IMR-90 (cell line): ENCODE measurements at regions not wholly inside any gene's neighbourhood (a gene's known extent, or its start where the extent isn't known, plus 50 kb on each side); places are given as distances from the start of the nearest gene placed in this dataset.

Experiments used
- ATAC-seq: fragments of 200-7000 bp; cut with Tn5 transposase; 2 replicates; pipeline ENCODE4 v1.9.1; 2020; ENCODE audit warnings: low read depth, mild to moderate bottlenecking, moderate library complexity
- BruUV-seq: library from RNA; stranded (reverse); fragments of 400-500 nt; replicated peaks from 2 replicates; lab custom pipeline; 2021; lab: Mats Ljungman, UMichigan
- CTCF ChIA-PET: fragments of 300-600 bp; formaldehyde crosslinking; extraction: SDS; loops from one replicate; lab custom pipeline; 2021; ENCODE audit warnings: antibody characterized with exemption; lab: Yijun Ruan, JAX
- POLR2A ChIA-PET: fragments of 300-600 bp; sonication (Branson Sonifier 250); formaldehyde crosslinking; loops from one replicate; lab custom pipeline; 2022; ENCODE audit warnings: antibody characterized with exemption; ENCODE audit not compliant: unreplicated experiment; lab: Charles Lee
- DNase-seq: peaks from one replicate; pipeline ENCODE4 v3.0.0; 2013
- H2AFZ ChIP-seq: replicated peaks from 2 replicates; pipeline ENCODE3; 2013; ENCODE audit warnings: low read length, mild to moderate bottlenecking; ENCODE audit not compliant: poor library complexity
- H2AK5ac ChIP-seq: 2 replicates; pipeline ENCODE4 v1.6.1; 2013; ENCODE audit warnings: low read depth, low read length, inconsistent platforms
- H2AK9ac ChIP-seq: replicated peaks from 2 replicates; pipeline ENCODE3; 2013; ENCODE audit warnings: mild to moderate bottlenecking, low read depth, low read length, moderate library complexity; ENCODE audit not compliant: poor library complexity
- H2BK120ac ChIP-seq: 2 replicates; pipeline ENCODE4 v1.6.1; 2013; ENCODE audit warnings: low read depth, low read length, inconsistent platforms
- H2BK15ac ChIP-seq: 3 replicates; pipeline ENCODE4 v1.6.1; 2013; ENCODE audit warnings: low read depth, low read length, inconsistent platforms
- H2BK20ac ChIP-seq: 2 replicates; pipeline ENCODE4 v1.6.1; 2013; ENCODE audit warnings: low read depth, mild to moderate bottlenecking, inconsistent platforms, low read length, moderate library complexity
- H2BK5ac ChIP-seq: 2 replicates; pipeline ENCODE4 v1.6.1; 2013; ENCODE audit warnings: mild to moderate bottlenecking, low read depth, low read length, inconsistent platforms; ENCODE audit not compliant: poor library complexity, severe bottlenecking
- H3K14ac ChIP-seq: replicated peaks from 2 replicates; pipeline ENCODE4 v1.6.1; 2013; ENCODE audit warnings: low read depth, low read length, inconsistent platforms
- H3K18ac ChIP-seq: 2 replicates; pipeline ENCODE4 v1.6.1; 2013; ENCODE audit warnings: low read depth, low read length, control low read depth
- H3K23ac ChIP-seq: 2 replicates; pipeline ENCODE4 v1.6.1; 2013; ENCODE audit warnings: low read depth, low read length, inconsistent platforms
- H3K27ac ChIP-seq: 2 replicates; pipeline ENCODE4 v1.5.1; 2013; ENCODE audit warnings: mild to moderate bottlenecking, control low read depth, low read length; ENCODE audit not compliant: insufficient read depth
- H3K27me3 ChIP-seq: 2 replicates; pipeline ENCODE4 v1.6.1; 2013; ENCODE audit warnings: low read length; ENCODE audit not compliant: control insufficient read depth, insufficient read depth
- H3K36me3 ChIP-seq: 2 replicates; pipeline ENCODE4 v1.6.1; 2013; ENCODE audit warnings: low read length, mixed read lengths; ENCODE audit not compliant: control insufficient read depth, insufficient read depth
- H3K4ac ChIP-seq: 2 replicates; pipeline ENCODE4 v1.6.1; 2013; ENCODE audit warnings: low read depth, low read length, inconsistent platforms
- H3K4me1 ChIP-seq: 2 replicates; pipeline ENCODE4 v1.6.1; 2013; ENCODE audit warnings: low read length, mixed read lengths; ENCODE audit not compliant: control insufficient read depth, insufficient read depth
- H3K4me2 ChIP-seq: 2 replicates; pipeline ENCODE4 v1.6.1; 2013; ENCODE audit warnings: low read depth, mild to moderate bottlenecking, control low read depth, low read length, moderate library complexity
- H3K4me3 ChIP-seq: 2 replicates; pipeline ENCODE4 v1.5.1; 2013; ENCODE audit warnings: low read depth, mild to moderate bottlenecking, control low read depth, low read length, moderate library complexity; ENCODE audit not compliant: insufficient read depth
- H3K56ac ChIP-seq: 2 replicates; pipeline ENCODE4 v1.6.1; 2013; ENCODE audit warnings: low read length, inconsistent platforms; ENCODE audit not compliant: insufficient read depth; ENCODE audit errors: extremely low read depth
- H3K79me1 ChIP-seq, 2 experiments: 2 replicates each; pipeline ENCODE4 v1.6.1; 2013; ENCODE audit warnings: low read length in 2 of 2, inconsistent platforms in 1 of 2, low read depth in 1 of 2
- H3K9ac ChIP-seq: 2 replicates; pipeline ENCODE4 v1.6.1; 2013; ENCODE audit warnings: low read depth, low read length, control low read depth
- H3K9me1 ChIP-seq: 2 replicates; pipeline ENCODE4 v1.6.1; 2013; ENCODE audit warnings: low read length, inconsistent platforms; ENCODE audit not compliant: insufficient read depth
- H3K9me3 ChIP-seq: 2 replicates; pipeline ENCODE4 v1.6.1; 2013; ENCODE audit warnings: low read length; ENCODE audit not compliant: control insufficient read depth, insufficient read depth
- H4K20me1 ChIP-seq: 2 replicates; pipeline ENCODE4 v1.6.1; 2013; ENCODE audit warnings: low read length, inconsistent platforms; ENCODE audit not compliant: insufficient read depth
- H4K5ac ChIP-seq: 2 replicates; pipeline ENCODE4 v1.6.1; 2013; ENCODE audit warnings: mild to moderate bottlenecking, low read depth, low read length, control low read depth
- H4K8ac ChIP-seq, 2 experiments: 2 replicates each; pipeline ENCODE4 v1.6.1; 2013; ENCODE audit warnings: low read depth in 2 of 2, low read length in 2 of 2, control low read depth in 1 of 2, inconsistent platforms in 1 of 2
- H4K91ac ChIP-seq: 2 replicates; pipeline ENCODE4 v1.6.1; 2013; ENCODE audit warnings: low read depth, low read length, inconsistent platforms; ENCODE audit not compliant: insufficient read depth
- CHD1 ChIP-seq: IDR thresholded peaks from 2 replicates; pipeline ENCODE4 v1.6.1; 2012; ENCODE audit warnings: low read depth, low read length, improper control_type of control experiment
- CTCF ChIP-seq: conservative IDR thresholded peaks from 2 replicates; pipeline ENCODE4 v1.5.1; 2012; ENCODE audit warnings: mild to moderate bottlenecking, low read depth, low read length, improper control_type of control experiment
- ELK1 ChIP-seq: fragments of 150-350 bp; IDR thresholded peaks from 2 replicates; pipeline ENCODE4 v1.6.1; 2016; ENCODE audit warnings: low read depth, mild to moderate bottlenecking, low read length, moderate library complexity, borderline replicate concordance
- FOS ChIP-seq: fragments of 150-350 bp; IDR thresholded peaks from 2 replicates; pipeline ENCODE4 v1.6.1; 2016; ENCODE audit warnings: low read depth, low read length
- MAFK ChIP-seq: IDR thresholded peaks from 2 replicates; pipeline ENCODE4 v1.6.1; 2012; ENCODE audit warnings: low read depth, low read length, improper control_type of control experiment
- MAZ ChIP-seq: IDR thresholded peaks from 2 replicates; pipeline ENCODE4 v1.6.1; 2012; ENCODE audit warnings: low read depth, mild to moderate bottlenecking, low read length, improper control_type of control experiment, moderate library complexity, borderline replicate concordance
- POLR2A ChIP-seq: IDR thresholded peaks from 2 replicates; pipeline ENCODE4 v1.6.1; 2012; ENCODE audit warnings: mild to moderate bottlenecking, low read depth, low read length
- USF2 ChIP-seq: fragments of 150-350 bp; IDR thresholded peaks from 2 replicates; pipeline ENCODE4 v1.6.1; 2017; ENCODE audit warnings: mild to moderate bottlenecking, antibody characterized with exemption, low read length, low read depth
- WGBS, 2 experiments: methylation state at CpG; one replicate each; pipeline versions ENCODE4 v1.1.5 to v1.1.7; 2013; ENCODE audit warnings: missing lambda C conversion rate in 2 of 2; ENCODE audit not compliant: insufficient read length in 1 of 2; ENCODE audit errors: extremely low coverage in 2 of 2; 5-methylcytosine and 5-hydroxymethylcytosine counted together
- dilution Hi-C: fragments of 300-500 bp; cut with HindIII; formaldehyde crosslinking; loops from one replicate; pipeline ENCODE4 v1.14.3; 2018; ENCODE audit warnings: low sequenced_read_pairs; ENCODE audit not compliant: unreplicated experiment
- in situ Hi-C: fragments of 300-500 bp; cut with MboI; formaldehyde crosslinking; loops from 3 replicates; pipeline ENCODE4 v1.14.3; 2019; ENCODE audit warnings: low sequenced_read_pairs, inconsistent platforms, mixed read lengths
- intact Hi-C: fragments of 100-400 bp; cut with micrococcal nuclease; formaldehyde crosslinking; loops from 2 replicates; pipeline ENCODE4 v1.10.0; 2022

- no peak overlapping the region for H2AK9ac ChIP-seq
- H3K27me3 ChIP-seq, result no peaks in the 10 kb centered on the region
- H2AK5ac ChIP-seq, result no peak overlapping the region
- no peak overlapping the region for H3K23ac ChIP-seq
- no peaks in the 10 kb centered on the region for H4K20me1 ChIP-seq
- TF ChIP-seq USF2 (no peak), POLR2A (no peak), CHD1 (no peak), FOS (no peak), MAFK (no peak), ELK1 (no peak), MAZ (no peak), CTCF (no peak)
- ChIA-PET POLR2A (no interaction called here), CTCF (interaction anchor here (0.6 to 1.1 kb wide), 2 partner anchors 8 to 22 kb away, joined by 3 to 4 read pairs; no protein-coding TSS in a partner anchor)
- no peak overlapping the region for H3K27ac ChIP-seq
- H3K9me1 ChIP-seq, result no peaks in the 10 kb centered on the region
- dilution Hi-C loops, result no loop called here
- H4K91ac ChIP-seq, result no peak overlapping the region
- no peak overlapping the region for H2BK20ac ChIP-seq
- no peak overlapping the region for H4K8ac ChIP-seq
- H3K79me1 ChIP-seq, result no peaks in the 10 kb centered on the region
- H3K14ac ChIP-seq, result no peak overlapping the region
- H3K9ac ChIP-seq, result no peak overlapping the region
- 80% methylated on average over 1 of the region's 5 CpGs; no CpG with 5 or more reads in 1 of the 2 experiments for WGBS, 2 experiments
- H2BK120ac ChIP-seq, result no peak overlapping the region
- no peaks in the 10 kb centered on the region for H3K36me3 ChIP-seq
- H3K4me3 ChIP-seq, result no peak overlapping the region
- no peak overlapping the region for H2BK15ac ChIP-seq
- intact Hi-C loops, result no loop called here
- no peak overlapping the region for H2BK5ac ChIP-seq
- DNase-seq (no peak), ATAC-seq (no peak)
- H3K4ac ChIP-seq, result no peak overlapping the region
- H3K18ac ChIP-seq, result no peak overlapping the region
- no TSS peak for BruUV-seq
- no peaks in the 10 kb centered on the region for H3K4me1 ChIP-seq
- H4K5ac ChIP-seq, result no peak overlapping the region
- H3K56ac ChIP-seq, result no peak overlapping the region
- H3K4me2 ChIP-seq, result no peak overlapping the region
- in situ Hi-C loops, result no loop called here
- H3K9me3 ChIP-seq, result no peaks in the 10 kb centered on the region
- no peak overlapping the region for H2AFZ ChIP-seq
These were observed 561.7 kb upstream of the ALCAM start for GRCh38 chr3:104805042-104805441.
